Liver (tissue), 3 donors: ENCODE measurements at regions not wholly inside any gene's neighbourhood (a gene's known extent, or its start where the extent isn't known, plus 50 kb on each side); places are given as distances from the start of the nearest gene placed in this dataset.

Source experiments
- GABPA ChIP-seq, 2 donors: IDR thresholded peaks in 1 of 2; conservative IDR thresholded peaks in 1 of 2; 2 replicates each; pipeline ENCODE4 v1.6.1; 2016; ENCODE audit warnings: antibody characterized with exemption in 2 of 2, mild to moderate bottlenecking in 1 of 2, moderate library complexity in 1 of 2
- RAD21 ChIP-seq, 2 donors: IDR thresholded peaks; 2 replicates each; pipeline ENCODE4 v1.6.1; 2016; ENCODE audit warnings: antibody characterized with exemption in 2 of 2, mild to moderate bottlenecking in 2 of 2
- TF ChIP-seq, protein P1 (sequence below): fragments of 150-350 bp; IDR thresholded peaks from 2 replicates; pipeline ENCODE4 v1.5.1; 2017; ENCODE audit warnings: improper control_type of control experiment, low read depth, low read length; ENCODE audit not compliant: missing input control
- TF ChIP-seq, protein P2 (sequence below): IDR thresholded peaks from 2 replicates; pipeline ENCODE4 v1.6.1; 2016; ENCODE audit warnings: antibody characterized with exemption, mild to moderate bottlenecking
- donor health status: healthy.
- donor health status: healthy.

DNA sequence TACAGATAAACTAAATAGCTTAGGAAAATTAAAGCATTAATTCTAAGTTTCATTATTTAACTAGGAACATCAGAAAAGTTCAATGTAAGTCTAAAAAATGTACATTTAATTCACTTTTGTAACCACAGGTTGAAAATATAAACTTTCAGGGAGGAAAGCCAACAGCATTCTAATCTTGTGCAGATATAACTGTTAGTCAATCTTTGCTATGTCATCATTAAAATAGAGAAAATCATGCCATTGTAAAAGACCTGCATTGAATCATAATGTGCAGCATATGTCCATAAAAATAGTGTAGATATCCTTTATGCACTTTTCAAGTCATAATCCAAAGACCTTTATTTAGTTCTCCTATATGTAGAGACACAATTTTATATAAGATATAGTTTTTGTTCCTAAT lies 207.3 kb downstream of the ALG10B start:
- TF ChIP-seq, protein P1, sequence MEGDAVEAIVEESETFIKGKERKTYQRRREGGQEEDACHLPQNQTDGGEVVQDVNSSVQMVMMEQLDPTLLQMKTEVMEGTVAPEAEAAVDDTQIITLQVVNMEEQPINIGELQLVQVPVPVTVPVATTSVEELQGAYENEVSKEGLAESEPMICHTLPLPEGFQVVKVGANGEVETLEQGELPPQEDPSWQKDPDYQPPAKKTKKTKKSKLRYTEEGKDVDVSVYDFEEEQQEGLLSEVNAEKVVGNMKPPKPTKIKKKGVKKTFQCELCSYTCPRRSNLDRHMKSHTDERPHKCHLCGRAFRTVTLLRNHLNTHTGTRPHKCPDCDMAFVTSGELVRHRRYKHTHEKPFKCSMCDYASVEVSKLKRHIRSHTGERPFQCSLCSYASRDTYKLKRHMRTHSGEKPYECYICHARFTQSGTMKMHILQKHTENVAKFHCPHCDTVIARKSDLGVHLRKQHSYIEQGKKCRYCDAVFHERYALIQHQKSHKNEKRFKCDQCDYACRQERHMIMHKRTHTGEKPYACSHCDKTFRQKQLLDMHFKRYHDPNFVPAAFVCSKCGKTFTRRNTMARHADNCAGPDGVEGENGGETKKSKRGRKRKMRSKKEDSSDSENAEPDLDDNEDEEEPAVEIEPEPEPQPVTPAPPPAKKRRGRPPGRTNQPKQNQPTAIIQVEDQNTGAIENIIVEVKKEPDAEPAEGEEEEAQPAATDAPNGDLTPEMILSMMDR: no peak
- TF ChIP-seq, protein P2, sequence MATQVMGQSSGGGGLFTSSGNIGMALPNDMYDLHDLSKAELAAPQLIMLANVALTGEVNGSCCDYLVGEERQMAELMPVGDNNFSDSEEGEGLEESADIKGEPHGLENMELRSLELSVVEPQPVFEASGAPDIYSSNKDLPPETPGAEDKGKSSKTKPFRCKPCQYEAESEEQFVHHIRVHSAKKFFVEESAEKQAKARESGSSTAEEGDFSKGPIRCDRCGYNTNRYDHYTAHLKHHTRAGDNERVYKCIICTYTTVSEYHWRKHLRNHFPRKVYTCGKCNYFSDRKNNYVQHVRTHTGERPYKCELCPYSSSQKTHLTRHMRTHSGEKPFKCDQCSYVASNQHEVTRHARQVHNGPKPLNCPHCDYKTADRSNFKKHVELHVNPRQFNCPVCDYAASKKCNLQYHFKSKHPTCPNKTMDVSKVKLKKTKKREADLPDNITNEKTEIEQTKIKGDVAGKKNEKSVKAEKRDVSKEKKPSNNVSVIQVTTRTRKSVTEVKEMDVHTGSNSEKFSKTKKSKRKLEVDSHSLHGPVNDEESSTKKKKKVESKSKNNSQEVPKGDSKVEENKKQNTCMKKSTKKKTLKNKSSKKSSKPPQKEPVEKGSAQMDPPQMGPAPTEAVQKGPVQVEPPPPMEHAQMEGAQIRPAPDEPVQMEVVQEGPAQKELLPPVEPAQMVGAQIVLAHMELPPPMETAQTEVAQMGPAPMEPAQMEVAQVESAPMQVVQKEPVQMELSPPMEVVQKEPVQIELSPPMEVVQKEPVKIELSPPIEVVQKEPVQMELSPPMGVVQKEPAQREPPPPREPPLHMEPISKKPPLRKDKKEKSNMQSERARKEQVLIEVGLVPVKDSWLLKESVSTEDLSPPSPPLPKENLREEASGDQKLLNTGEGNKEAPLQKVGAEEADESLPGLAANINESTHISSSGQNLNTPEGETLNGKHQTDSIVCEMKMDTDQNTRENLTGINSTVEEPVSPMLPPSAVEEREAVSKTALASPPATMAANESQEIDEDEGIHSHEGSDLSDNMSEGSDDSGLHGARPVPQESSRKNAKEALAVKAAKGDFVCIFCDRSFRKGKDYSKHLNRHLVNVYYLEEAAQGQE: no peak
- TF ChIP-seq GABPA (IDR thresholded peaks at IDR 0.05 in 1 of 2, conservative IDR thresholded peaks at IDR 0.05 in 1 of 2): no peak
- no peak for TF ChIP-seq RAD21 (IDR thresholded peaks at IDR 0.05)
